PFSK-1 (cell line): ENCODE measurements at regions not wholly inside any gene's neighbourhood (a gene's known extent, or its start where the extent isn't known, plus 50 kb on each side); places are given as distances from the start of the nearest gene placed in this dataset.

ENCODE experiments used
- POLR2AphosphoS5 ChIP-seq: IDR thresholded peaks from 2 replicates; pipeline ENCODE4 v1.6.1; 2012; ENCODE audit warnings: low read depth, mild to moderate bottlenecking, control low read depth, low read length, moderate library complexity
- SIN3A ChIP-seq: IDR thresholded peaks from 2 replicates; pipeline ENCODE4 v1.6.1; 2012; ENCODE audit warnings: mild to moderate bottlenecking, low read length, moderate library complexity, borderline replicate concordance; ENCODE audit not compliant: insufficient read depth
- TAF1 ChIP-seq: IDR thresholded peaks from 2 replicates; pipeline ENCODE4 v1.6.1; 2012; ENCODE audit warnings: low read length, control low read depth, borderline replicate concordance; ENCODE audit not compliant: insufficient read depth
- TF ChIP-seq, protein P1 (sequence below), 2 experiments: IDR thresholded peaks; 2 replicates each; pipeline versions ENCODE4 v1.6.1 to v1.8.0; 2011 to 2012; ENCODE audit warnings: low read depth in 2 of 2, low read length in 2 of 2, control low read depth in 1 of 2, inconsistent platforms in 1 of 2, mild to moderate bottlenecking in 1 of 2, moderate library complexity in 1 of 2; ENCODE audit not compliant: insufficient read depth in 1 of 2

DNA sequence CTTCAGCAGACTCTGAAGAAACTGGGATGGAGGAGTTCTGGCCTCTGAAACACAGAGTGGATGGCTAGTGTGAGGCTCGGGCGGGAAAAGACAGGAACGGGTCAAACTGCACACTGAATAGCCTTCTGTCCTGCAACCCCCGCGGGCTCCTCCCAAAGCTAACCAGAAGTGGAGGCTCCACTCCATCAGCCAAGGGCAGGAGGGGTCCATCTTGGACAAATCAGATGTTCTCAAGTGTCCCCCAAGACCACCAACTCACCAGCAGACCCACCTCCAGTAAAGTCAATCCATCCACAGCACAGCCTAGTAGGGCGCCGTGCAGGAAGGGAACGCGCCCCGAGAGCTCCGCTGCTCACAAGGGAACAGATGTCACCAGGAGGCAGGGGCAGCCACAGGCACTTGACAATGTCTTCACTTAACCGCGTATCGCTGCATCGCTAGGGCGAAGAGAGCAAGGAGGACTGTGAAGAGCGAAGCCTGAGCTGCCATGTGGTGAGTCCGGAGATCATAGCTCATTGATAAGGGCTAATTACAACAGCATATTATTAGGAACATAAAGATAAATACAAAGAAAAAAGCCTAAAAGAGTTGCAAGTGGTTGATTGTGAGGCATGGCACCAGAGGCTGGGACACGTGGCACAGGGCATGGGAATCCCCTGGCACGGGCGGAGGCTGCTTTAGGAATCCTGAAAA lies 494.6 kb upstream of the MYT1L start:
- TF ChIP-seq SIN3A (no peak), POLR2AphosphoS5 (no peak), TAF1 (no peak)
- TF ChIP-seq, protein P1, sequence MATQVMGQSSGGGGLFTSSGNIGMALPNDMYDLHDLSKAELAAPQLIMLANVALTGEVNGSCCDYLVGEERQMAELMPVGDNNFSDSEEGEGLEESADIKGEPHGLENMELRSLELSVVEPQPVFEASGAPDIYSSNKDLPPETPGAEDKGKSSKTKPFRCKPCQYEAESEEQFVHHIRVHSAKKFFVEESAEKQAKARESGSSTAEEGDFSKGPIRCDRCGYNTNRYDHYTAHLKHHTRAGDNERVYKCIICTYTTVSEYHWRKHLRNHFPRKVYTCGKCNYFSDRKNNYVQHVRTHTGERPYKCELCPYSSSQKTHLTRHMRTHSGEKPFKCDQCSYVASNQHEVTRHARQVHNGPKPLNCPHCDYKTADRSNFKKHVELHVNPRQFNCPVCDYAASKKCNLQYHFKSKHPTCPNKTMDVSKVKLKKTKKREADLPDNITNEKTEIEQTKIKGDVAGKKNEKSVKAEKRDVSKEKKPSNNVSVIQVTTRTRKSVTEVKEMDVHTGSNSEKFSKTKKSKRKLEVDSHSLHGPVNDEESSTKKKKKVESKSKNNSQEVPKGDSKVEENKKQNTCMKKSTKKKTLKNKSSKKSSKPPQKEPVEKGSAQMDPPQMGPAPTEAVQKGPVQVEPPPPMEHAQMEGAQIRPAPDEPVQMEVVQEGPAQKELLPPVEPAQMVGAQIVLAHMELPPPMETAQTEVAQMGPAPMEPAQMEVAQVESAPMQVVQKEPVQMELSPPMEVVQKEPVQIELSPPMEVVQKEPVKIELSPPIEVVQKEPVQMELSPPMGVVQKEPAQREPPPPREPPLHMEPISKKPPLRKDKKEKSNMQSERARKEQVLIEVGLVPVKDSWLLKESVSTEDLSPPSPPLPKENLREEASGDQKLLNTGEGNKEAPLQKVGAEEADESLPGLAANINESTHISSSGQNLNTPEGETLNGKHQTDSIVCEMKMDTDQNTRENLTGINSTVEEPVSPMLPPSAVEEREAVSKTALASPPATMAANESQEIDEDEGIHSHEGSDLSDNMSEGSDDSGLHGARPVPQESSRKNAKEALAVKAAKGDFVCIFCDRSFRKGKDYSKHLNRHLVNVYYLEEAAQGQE (IDR thresholded peaks at IDR 0.05; ENCODE audit: insufficient read depth in 1 of 2, low read depth in 2 of 2, low read length in 2 of 2) = no peak
